IPS-NIHi11 (cell line): ENCODE measurements at regions not wholly inside any gene's neighbourhood (a gene's known extent, or its start where the extent isn't known, plus 50 kb on each side); places are given as distances from the start of the nearest gene placed in this dataset.

Experiments used
- DNase-seq: peaks from one replicate; pipeline ENCODE4 v3.0.0; 2012; ENCODE audit warnings: mixed read lengths, low spot score

DNA sequence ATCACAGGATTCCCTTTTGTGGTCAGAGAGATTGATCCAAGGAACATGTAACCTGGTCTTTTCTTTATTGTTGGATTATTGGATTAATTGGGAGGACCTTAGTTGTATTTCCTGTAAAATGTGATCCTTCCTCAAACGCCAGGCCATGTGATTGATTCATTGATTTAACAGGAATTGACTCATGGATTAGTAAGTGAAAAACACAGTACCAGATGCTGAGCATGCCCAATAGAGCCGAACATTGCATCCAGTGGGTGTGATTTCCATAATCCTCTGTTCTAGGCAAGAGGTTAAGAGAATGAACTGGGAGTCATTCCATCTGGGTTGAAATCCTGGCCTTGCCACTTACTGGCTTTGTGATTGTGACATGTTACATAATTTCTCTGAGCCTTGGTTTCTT lies 522.3 kb downstream of the MAT2B start:
- DNase-seq: no peak

DNA sequence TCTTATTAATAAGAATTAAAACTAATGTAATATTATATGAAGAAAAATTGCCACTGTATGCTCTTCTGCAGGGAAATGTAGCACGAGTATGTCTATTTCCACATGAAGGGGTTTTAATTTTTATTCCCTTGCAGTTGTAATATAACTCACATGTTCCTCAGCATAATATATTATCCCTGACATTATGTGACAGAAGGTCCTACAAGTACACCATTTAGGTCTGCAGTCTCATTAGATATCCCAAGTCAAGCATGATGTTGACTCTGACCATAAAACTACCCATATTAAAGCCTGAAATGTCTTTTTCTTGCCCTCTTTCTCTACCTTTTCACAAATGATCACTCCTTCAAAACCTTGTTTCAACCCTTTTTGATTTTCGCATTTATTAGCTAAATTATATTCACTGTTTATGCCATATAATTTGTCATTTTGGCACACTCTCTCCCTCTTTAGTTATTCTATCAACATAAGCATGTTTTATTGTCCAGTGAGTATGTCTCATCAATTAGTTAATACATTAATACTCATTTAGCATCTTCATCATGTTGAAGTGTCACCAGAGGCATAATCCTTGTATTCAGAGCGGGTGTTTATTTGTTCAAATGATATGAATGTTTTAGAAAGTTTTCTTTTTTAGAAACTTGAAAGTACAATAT lies 532.8 kb downstream of the MAT2B start:
- DNase-seq: no peak

- DNase-seq: no peak
These were observed 535.7 kb downstream of the MAT2B start for GRCh38 chr5:164041105-164041504.

- DNase-seq: no peak
These were observed 543.0 kb downstream of the MAT2B start for GRCh38 chr5:164048359-164048926.

DNA sequence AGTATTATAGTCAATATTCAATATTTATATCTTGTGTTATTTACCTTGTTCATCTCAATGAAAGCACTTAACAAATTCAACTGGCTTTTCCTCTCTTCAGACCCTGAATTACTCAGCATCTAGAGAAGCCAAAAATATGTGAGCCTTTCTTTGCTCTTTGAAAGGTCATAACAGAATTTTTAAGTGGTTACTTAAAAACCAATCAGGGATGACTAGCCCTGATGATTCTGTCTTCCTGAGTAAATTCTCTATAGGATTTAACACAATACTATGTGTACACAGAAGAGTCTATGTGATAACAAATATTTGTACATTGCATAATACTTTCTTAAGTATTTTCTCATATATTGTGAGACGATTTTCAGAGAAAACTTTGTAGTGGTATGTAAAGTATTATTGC lies 546.3 kb downstream of the MAT2B start:
- DNase-seq: no peak

GRCh38 chr5:164052536-164053093 lies 547.2 kb downstream of the MAT2B start:
- no peak for DNase-seq

GRCh38 chr5:164053123-164053522 lies 547.7 kb downstream of the MAT2B start:
- DNase-seq: no peak

DNA sequence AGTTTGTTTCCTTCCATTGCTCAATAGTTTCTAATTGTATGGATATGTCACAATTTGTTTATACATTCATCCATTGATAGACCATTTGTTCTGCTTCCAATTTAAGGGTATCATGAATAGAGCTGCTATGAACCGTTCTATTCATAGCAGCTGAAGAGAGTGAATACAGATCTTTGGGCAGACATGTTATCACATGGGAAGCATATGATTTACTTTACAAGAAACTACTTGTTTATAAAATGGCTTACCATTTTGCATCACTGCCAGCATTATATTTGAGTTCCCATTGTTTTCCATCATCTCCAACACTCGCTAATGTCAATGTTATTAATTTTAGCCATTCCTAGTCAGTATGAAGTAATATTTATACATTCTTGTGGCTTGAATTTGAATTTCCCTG lies 549.0 kb downstream of the MAT2B start:
- no peak for DNase-seq

GRCh38 chr5:164057121-164057520 lies 551.7 kb downstream of the MAT2B start:
- no peak for DNase-seq

GRCh38 chr5:164058621-164059020 lies 553.2 kb downstream of the MAT2B start:
- DNase-seq: no peak

DNA sequence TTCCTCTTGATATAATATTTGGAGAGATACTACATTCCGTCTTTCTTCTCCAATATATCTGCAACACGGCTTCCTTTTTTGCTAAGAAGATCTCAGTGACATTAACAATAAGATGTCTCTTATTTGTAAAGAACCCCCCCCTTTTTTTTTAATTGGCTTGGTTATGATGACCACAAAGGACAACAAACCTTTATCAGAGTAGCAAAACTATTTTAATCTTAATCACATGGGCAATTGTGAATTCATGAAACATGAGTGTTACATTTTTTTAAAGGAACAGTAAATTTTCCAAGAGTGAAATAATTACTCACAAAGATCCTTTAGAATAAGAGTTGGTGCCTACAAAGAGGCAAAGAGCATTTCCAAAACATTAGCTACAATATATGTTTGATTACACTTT lies 554.1 kb downstream of the MAT2B start:
- no peak for DNase-seq

- no peak for DNase-seq
These were observed 555.5 kb downstream of the MAT2B start for GRCh38 chr5:164060786-164061355.

GRCh38 chr5:164062304-164062703 lies 556.9 kb downstream of the MAT2B start:
- no peak for DNase-seq

- DNase-seq: no peak
These were observed 559.8 kb downstream of the MAT2B start for GRCh38 chr5:164065266-164065665.

DNA sequence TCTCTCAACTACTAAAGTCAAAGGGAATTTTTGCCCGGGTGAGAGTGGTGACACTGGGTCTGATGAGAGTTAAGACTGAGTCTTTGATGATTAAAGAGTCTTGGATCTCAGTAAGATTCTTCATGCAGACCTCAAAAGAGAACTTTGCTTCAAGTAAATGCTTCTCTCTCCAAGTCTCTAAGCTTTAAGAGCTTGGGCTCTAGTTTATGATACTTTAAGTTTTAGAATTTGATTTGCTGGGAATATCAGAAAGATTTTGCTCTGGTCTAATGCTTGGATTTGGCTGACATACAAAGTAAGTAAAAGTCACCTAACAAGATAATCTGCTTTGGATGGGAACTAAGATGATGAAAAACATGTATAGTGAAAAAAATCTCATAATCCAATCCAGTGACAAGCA lies 566.3 kb downstream of the MAT2B start:
- no peak for DNase-seq

DNA sequence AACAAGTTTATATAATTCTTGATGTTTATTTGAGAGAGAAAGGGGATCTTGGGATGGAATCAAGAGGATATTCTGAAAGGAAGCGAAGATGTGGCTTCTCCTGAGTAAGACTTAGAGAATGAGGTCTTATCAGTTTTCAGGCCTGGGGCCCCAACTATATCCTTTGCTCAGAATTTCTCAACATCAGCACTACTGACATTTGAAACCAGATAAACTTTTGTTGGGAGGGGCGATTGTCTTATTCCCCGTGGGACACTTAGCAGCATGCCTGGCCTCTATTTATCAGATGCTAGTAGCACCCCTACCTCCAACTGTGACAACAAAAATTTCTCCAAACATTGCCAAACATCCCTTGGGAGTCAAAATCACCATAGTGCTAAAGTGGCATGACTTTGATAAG lies 567.7 kb downstream of the MAT2B start:
- DNase-seq: no peak

- no peak for DNase-seq
These were observed 571.1 kb downstream of the MAT2B start for GRCh38 chr5:164076556-164076955.

GRCh38 chr5:164090358-164090757 lies 584.9 kb downstream of the MAT2B start:
- DNase-seq: no peak

DNA sequence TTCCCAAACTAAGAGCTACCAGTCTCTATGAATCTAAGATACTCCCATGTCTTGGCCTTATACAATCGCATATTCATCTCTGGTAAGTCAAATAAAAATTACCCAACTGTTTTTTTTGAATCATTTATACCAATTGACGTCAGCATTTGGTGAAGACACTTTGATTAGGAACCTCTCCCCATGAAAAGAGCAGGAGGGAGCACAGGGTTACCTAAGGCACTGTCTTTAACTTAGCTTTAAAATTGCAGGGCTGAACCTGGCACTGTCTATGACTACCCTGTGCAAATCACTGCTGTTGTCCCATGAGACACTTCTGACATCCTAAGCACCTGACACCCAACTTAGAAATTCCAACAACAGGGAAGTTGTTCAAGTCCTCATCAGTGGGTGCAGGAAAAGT lies 586.4 kb downstream of the MAT2B start:
- no peak for DNase-seq

DNA sequence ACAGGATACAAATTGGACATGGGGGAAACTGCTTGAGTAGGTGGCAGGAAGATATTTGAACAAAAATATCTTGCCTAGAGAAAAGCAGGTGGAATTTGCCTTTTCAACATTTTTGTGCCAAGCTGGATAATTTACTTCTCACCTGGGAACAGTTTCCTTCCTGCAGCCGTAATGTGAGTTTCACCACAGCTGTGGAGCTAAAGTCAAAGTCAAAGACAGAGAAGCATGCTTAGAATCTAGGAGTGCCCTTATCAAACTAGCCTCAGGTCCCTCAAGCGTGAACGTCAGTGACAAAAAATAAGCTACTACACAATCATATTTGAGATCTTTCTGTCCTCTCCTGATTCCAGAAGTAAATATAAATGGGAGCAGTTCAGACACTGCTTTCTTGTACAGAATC lies 588.9 kb downstream of the MAT2B start:
- DNase-seq: no peak

- DNase-seq: no peak
These were observed 592.3 kb downstream of the MAT2B start for GRCh38 chr5:164097749-164098148.

- no peak for DNase-seq
These were observed 593.1 kb downstream of the MAT2B start for GRCh38 chr5:164098531-164098930.

GRCh38 chr5:164098979-164099378 lies 593.6 kb downstream of the MAT2B start:
- no peak for DNase-seq

- DNase-seq: no peak
These were observed 610.0 kb downstream of the MAT2B start for GRCh38 chr5:164115420-164115819.
